OCI-LY7 (cell line): ENCODE measurements at regions not wholly inside any gene's neighbourhood (a gene's known extent, or its start where the extent isn't known, plus 50 kb on each side); places are given as distances from the start of the nearest gene placed in this dataset.

Experiments used
- CTCF ChIP-seq: fragments of 200-600 bp; sonication (generic); conservative IDR thresholded peaks from 2 replicates; pipeline ENCODE4 v1.5.1; 2014; ENCODE audit warnings: mild to moderate bottlenecking, antibody characterized with exemption, low read length, moderate library complexity, mixed read lengths
- EZH2phosphoT487 ChIP-seq: fragments of 200-600 bp; sonication (generic); IDR thresholded peaks from 2 replicates; pipeline ENCODE4 v1.6.1; 2018; ENCODE audit warnings: low read depth, borderline replicate concordance, mild to moderate bottlenecking, mixed run types, antibody characterized with exemption, low read length, moderate library complexity, mixed read lengths

DNA sequence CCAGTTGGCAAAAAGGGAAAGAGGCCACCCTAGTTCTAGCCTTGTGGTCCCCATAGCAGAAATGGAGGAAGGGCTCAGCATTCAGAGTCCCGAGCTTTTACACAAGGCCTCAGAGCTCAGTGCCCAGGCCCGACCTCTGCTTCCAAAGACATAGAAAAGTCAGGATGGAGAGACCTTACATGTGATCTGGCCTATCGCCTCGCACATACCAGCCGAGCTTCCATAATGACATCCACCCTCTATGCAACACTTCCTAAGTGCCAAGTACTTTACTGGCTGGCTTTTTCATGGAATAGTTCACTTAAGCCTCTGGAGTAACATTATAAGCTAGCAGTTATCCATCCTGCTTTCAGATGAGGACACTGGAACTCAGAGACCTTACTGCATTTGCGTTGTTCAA is 275.9 kb downstream of the FAM43A start:
- TF ChIP-seq CTCF (no peak), EZH2phosphoT487 (no peak)
